ENCODE measurements at regions not wholly inside any gene's neighbourhood (a gene's known extent, or its start where the extent isn't known, plus 50 kb on each side); places are given as distances from the start of the nearest gene placed in this dataset.

GRCh38 chr22:35160268-35160667 is 94.3 kb downstream of the ISX start:
- no peak for TF ChIP-seq CTCF (IDR thresholded peaks at IDR 0.05)
- no peak for TF ChIP-seq POLR2A (IDR thresholded peaks at IDR 0.05)
